OCI-M1 (cell line): ENCODE measurements at regions not wholly inside any gene's neighbourhood (a gene's known extent, or its start where the extent isn't known, plus 50 kb on each side); places are given as distances from the start of the nearest gene placed in this dataset.
"Not testable (repeated sequence)": the region's sequence is repeated elsewhere in the genome, so short reads cannot be mapped to it uniquely, and the experiment has no call there.

Experiments used
- DNase-seq: peaks from one replicate; lab custom pipeline; 2025; lab: John Stamatoyannopoulos, UW

DNA sequence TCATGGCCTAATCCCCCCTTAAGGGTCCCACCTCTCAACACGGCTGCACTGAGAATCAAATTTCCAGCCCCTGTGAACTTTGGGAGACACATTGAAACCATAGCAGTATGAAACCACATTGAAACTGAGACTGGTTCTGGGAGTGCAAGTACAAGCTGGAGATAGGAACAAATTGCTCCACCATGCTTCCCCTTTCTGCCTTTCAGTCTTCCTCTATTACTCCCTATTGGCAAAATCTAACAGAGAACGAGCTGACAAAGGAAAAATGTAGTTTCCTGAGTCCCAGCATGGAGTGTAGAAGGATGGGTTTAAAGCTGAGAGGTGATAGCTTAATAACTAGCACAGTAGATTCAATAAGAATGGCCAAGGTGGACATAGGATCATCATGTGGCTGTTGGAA is 161.7 kb upstream of the RPL34 start:
- DNase-seq = peak; percentile 54

DNA sequence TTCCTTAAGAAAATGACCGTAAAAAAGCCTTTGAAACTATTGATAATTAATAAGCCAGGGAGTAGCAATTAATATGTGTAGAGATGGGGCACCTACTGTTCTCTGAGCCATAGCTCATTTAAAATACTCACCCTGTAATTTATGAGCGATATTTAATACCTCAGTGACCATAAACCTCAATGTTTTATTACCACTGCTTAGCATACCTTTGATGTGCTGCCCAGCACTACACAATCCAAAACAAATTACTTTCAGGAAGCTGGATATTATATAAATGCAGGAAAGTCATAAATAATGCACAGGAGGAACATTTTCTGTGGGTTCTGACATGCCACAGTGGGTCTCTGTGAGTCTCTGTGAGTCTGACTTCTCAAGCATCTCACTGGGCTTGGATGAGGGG is 166.1 kb upstream of the RPL34 start:
- DNase-seq = no peak

DNA sequence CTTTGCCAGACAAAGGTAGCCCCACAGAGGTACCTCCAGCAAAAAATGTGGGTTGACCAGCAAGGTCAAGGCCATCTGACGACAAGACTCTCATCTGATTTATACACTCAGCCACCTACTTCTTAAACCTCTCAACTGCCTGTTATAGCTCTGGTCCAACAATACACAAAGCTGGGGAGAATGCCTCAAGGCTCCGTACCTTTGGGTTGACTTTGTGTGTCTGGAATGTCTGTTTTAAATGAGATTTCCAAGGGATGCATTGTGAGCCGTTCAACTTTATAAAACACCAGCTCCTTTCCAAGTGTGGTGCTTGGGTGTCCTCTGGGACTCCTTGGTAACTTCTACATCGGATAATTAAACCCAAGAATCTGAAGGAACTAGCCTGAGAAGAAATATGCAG is 167.0 kb upstream of the RPL34 start:
- DNase-seq = no peak

DNA sequence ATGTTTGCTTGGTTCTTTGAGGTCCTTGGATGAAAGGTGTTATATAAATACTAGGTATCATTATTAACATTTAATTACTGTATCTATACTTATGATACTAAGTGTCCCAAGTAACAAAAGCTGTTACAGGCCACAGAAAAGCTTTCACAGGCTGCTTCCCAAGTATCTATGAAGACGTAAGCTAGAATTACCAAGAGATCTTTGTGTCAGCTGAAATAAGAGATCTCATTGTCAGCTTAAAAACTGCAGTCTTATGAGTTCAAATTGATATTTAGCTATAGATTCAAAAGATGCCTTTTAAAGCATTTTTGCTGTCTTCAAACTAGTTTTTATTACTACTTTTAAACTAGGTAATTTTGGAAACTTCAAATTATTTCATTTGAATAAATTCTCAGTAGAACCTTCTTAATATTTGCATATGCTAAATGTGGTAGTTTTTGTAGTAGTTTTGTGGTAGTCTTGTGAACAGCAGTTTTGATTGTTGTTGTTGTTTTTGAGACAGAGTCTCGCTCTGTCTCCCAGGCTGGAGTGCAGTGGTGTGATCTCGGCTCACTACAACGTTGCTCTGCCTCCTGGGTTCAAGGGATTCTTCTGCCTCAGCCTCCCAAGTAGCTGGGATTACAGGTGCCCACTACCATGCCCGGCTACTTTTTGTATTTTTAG is 170.0 kb upstream of the RPL34 start:
- no peak for DNase-seq

DNA sequence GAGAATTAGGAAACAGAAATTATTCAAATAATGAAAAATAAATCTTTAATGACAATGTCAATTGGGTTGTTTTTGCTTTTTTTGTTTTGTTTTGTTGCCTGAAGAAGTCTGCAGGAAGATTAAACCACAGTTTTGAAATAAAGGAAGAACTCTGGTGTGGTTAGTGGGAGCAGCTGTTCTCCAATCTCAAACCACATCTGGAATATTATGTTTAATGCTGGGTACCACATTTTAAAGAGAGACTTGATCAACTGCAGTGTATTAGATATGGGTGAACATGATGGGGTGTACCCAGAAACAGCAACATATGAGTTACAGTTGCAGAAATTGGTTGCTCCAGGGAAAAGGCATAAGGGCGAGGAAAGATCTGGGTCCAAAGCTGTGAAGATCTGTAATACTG is 171.2 kb upstream of the RPL34 start:
- DNase-seq = peak; percentile 38

DNA sequence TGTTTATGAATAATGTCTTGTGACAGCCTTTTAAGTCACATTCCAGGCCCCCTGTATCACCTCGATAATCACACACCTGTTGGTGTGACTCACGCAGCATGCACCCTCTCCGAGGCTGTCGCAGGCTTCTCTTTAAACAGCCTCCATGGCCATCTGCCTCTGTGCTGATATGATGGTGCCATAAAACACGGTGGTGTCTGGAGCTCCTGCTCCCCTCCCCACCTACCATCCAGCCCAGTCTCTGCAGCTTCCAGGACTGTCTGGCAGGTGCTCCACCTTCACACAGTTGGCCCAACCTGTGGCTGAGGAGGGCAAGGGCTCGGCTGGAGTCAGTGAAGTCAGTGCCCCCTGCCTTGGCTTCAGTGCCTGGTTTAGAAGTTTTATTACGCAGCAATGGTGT is 173.8 kb upstream of the RPL34 start:
- DNase-seq = no peak

DNA sequence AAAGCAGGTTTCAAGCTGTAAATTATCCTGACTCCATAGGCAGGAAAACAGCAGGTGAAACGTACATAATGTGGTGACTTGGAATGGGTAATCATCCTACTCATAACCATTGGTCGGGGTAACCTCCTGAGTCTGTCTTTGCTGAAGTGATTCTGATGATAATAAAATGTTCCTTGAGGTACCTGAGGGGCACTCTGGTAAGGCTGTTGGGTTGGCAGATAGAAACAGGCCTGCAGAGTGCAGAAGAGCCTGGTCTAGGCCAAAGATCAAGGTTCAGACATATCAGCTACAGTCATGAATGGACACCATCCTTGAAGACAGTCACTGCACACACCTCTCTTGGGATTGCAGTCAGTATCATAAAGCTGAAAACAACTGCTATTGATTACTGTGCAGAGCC is 174.7 kb upstream of the RPL34 start:
- no peak for DNase-seq

DNA sequence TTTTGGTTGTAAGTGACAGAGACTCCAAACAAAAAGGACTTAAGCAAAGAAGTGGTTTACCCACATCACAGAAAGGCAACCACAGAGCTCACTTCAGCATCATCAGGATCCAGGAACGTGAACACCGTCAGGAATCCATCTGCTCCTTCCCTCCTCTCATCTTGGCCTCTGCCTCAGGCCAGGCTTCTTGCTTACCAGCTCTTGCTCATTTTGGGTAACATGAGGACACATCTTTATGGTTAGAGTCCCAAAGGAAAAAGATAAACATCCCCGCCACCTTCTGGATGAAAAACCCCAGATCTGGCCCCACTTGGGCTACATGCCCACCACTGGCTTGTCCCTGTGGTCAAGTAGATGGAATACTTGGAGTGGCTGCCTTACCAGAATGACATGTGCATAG is 176.8 kb upstream of the RPL34 start:
- DNase-seq = no peak

DNA sequence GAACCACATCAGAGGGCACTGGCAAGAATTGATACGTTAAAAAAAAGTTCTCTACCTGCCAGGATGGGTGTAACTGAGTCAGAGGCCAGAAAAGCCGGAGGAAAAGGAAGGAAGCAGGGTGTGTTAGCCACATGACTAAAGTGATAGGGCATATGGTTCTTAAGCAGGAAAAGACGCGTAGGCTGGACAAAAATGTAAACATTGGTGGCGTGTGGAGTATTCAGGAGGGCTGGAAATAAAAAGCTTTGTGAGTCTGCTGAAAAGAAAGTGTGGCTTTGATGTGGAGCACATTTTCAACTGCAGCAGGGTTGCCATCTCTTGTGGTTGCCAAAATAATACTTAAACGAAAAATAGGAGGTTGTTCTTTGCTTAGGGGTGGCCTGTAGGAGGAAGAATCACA is 186.5 kb upstream of the RPL34 start:
- no peak for DNase-seq

DNA sequence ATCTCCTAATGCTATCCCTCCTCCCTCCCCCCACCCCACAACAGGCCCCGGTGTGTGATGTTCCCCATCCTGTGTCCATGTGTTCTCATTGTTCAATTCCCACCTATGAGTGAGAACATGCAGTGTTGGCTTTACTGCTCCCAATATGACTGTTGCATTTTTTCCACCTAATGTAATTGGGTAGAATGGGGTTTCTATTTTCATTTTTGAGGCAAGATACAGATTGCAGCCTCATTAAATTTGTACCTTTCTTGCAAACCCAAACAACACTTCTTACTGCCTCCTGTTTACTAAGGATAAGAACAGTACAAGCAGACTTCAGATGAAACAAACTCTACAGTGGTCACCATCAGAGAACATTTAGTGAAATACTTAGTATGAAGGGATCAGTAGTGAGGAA is 187.0 kb upstream of the RPL34 start:
- DNase-seq = not testable (repeated sequence)

DNA sequence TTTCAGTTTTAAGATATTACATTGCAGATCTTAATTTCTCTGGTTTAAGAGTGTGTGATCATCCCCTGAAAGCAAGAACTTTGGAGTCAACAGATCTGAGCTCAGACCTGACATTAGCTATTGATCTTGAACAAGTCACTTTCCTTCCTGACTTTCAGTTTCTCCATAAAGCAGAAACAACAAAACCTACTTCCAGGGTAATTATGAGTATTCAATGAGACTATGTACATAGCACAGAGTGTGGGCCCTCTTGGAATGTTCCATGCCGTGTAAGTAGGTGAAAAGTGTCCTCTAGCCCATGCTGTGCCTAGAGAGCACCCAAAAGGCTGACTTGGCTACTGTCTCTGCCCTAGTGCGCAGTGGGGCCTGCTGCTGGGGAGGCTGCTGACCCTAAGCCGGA is 188.0 kb upstream of the RPL34 start:
- DNase-seq = no peak

DNA sequence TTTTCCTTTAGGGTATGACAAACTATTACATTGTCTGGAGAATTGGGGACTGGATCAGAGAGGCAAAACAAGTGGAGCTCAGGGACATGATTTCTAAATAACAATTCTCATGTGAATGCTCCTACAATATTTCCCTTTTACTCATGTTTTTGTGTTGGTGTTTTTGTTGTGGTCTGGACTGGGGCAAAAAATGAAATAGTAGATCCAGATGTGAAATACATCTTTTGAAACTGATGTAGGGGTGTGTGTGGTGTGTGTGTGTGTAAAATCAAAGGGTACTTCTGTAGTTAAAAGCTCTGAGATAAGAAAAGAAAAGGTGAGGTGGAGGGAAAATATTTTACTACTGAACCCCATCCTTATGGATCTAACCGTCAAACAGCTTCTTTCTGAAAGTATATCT is 188.4 kb upstream of the RPL34 start:
- no peak for DNase-seq

DNA sequence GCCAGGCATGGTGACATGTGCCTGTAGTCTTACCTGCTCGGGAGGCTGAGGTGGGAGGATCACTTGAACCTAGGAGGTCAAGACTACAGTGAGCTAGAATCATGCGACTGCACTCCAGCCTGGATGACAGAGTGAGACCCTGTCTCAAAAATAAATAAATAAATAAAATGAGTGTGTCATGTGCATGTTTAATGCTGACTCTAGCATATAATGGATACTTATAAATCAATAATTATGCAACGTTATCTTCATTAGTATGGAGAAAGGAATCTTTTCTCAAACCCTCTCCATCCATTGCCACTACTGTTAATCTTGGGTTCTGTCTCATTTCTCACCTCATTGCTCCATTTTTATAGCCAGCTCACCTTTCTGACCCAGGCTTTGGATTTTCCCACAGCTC is 189.5 kb upstream of the RPL34 start:
- DNase-seq = no peak

DNA sequence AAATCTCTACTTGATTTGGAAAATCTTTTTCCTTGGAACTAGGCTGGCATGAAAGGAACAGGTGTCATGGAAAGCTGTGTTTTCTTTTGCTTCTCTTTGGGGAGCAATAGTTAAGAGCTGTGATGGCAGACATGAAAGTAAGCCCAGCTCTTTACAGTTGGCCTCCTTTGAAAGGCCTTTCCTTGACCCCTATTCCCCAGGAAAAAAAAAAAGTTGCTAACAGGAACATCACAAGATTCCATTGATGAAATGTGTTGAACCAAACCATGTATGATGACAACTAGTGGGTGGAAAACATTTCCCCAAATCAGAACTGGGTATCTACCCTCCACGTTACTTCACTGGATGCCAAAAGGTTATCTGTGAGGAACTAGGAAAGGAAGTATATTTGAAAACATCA is 190.7 kb upstream of the RPL34 start:
- DNase-seq = no peak

DNA sequence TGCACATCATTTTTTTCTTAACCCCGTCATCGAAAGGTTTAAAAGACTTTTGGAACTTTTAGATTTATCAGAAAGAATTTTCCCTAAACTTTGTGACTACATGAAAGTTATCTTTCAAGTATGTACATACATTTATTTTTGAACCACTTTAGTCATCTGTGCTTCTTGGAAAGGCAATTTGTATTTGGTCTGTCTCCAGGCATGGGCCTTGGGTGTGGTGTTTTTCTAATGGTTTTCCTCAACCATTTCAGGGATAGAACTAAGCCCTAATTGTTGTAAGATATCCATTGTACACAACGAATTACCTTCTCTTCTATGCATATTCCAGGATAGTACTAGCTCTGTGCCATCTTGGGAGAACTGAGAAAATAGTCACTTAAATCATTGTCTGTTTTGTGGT is 191.5 kb upstream of the RPL34 start:
- no peak for DNase-seq

DNA sequence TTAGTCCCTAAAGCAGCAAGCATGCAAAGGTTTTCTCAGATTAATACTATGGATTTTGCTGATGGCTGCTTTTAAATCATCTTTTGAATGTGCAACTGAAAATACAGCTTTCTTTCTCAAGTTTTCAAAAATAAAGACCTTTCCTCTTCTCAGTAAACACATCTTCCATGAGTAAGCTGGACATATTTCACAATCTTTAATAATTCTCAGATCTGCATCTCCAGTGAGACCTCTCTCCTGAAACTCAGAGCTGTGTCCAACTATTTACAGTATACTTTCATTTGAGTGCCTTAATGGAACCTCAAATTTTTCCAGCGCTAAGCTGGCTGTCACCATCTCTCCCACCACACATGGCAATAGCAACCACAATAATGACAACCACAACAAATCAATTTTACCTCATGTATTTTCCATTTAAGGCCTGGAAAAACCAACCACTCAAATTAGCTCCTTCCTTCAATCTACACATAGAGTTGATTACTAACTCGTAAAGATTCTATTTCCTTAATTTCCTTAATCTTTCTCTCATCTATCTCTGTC is 192.4 kb upstream of the RPL34 start:
- no peak for DNase-seq

DNA sequence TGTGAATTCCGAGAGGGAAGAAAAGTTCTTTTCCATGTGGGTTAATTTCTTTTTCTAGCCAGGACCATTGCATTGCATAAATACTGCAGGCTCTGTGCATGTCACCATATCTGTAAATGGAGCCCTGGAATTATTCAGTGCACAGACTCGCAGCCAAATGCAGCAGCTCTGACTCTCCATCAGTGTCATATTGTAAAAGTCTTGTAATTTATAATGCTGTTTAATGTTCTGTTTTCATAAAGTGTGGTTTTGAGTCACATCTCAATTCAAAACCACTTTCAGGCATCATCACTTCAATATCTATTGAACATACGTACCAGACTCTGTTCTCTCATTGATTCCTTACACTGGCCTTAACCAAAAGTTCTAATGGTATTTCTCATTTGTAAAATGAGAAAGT is 193.9 kb upstream of the RPL34 start:
- DNase-seq = no peak

DNA sequence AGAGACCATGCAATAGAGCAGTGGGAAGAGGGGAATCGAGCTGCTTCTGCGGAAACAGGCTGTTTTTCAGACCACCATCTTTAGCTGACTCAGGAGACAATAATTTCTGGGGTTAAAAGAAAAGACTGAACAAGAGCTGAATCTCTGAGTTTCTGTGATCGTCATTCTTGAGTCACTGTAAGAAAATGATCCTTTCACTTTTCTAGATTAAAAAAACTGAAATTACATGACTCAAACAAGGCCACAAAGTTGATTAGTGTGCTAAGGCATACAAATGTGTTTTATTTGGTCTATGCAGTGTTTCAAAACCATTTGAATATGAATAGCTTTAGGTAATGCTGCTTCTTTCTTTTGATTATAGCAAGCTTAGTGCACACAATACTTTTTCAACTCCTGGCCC is 194.4 kb upstream of the RPL34 start:
- no peak for DNase-seq

DNA sequence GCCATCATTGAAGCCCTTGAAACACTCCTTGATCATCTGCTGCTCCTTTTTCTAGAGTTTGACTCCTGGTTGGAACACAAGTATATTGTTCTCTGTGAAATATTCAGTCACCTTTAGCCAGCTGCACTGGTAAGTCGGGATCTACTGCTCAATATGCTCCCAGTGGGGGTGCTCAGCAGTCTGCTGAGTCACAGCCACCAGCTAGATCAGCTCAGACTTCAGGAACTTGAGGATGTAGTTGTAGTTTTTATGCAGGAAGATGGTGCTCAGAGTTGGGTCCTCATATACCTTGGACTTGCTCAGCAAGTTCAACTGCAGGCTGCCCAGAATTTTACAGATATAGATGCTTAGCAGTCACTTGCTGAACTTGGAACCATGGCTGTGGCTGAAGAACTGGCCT is 202.5 kb upstream of the RPL34 start:
- DNase-seq = no peak

DNA sequence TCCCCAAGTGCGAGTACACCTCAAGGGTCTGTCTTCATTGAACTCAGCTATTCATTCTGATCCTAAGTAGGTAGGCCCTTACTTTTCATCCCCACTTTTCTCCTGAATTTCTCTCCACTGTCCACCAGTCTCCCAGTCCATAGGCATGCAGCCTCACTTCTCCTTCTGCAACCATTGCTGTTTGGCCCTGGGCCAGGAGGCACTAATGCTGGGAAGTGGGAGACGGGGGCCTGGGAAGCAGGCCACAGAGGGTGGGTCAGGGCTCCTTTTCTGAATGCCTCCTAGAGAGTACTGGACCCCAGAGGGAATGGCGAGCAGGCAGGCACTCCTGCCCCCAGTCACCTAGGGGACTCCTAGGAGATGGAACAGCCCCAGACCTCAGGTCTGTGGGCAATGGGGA is 203.5 kb upstream of the RPL34 start:
- DNase-seq = no peak

DNA sequence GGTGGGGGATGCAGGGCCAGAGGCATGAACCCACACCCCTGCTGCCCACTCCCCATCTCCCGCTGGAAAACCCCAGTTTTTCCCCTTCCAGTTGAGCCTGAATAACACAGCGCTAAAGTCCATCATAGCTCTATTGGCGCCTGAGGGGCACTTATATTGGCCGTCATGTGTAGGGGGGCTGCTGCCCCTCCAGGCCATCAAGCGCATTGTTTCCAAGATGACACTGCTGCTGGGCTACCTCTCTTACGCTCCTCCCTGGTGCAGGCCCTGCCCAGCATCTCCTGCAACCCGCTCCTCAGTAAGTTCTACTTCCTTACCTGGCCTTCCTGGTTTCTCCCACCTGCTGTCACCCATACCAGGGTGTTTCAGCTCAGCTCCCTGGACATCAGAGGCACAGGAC is 205.0 kb upstream of the RPL34 start:
- DNase-seq = no peak

DNA sequence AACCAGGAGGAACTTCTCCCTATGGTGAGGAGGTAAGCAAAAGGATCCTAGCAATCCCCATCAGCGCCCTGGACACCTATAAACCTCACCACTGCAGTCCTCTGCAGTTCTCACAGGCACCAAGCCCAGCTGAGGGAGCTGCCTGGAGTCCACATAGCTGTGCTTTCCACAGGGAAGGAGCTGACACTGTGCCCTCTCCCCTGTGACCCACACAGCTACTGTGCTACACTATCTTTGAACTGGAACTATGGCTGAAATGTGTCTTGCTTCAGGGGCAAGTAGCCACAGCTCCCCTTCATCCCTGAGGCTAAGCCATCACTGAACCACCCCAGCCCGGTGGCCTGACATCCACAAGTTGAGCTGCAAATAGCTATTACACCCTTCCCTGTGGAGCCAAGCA is 208.5 kb upstream of the RPL34 start:
- DNase-seq = no peak

DNA sequence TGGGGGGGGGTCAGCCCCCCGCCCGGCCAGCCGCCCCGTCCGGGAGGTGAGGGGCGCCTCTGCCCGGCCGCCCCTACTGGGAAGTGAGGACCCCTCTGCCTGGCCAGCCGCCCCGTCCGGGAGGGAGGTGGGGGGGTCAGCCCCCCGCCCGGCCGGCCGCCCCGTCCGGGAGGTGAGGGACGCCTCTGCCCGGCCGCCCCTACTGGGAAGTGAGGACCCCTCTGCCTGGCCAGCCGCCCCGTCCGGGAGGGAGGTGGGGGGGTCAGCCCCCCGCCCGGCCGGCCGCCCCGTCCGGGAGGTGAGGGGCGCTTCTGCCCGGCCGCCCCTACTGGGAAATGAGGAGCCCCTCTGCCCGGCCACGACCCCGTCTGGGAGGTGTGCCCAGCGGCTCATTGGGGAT is 210.7 kb upstream of the RPL34 start:
- DNase-seq = not testable (repeated sequence)

DNA sequence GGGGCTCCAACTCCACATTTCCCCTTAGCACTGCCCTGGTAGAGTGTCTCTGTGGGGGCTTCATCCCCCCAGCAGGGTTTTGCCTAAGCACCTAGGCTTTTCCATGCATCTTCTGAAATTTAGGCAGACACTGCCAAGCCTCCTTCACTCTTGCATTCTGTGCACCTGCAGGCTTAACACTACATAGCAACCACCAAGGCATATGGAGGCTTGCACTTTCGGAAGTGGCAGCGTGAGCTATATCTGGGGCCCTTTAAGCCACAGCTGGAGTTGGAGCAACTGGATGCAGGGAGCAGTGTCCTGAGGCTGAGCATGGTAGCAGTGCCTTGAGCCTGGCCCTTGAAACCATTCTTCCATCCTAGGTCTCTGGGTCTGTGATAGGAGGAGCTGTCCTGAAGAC is 214.8 kb upstream of the RPL34 start:
- no peak for DNase-seq

DNA sequence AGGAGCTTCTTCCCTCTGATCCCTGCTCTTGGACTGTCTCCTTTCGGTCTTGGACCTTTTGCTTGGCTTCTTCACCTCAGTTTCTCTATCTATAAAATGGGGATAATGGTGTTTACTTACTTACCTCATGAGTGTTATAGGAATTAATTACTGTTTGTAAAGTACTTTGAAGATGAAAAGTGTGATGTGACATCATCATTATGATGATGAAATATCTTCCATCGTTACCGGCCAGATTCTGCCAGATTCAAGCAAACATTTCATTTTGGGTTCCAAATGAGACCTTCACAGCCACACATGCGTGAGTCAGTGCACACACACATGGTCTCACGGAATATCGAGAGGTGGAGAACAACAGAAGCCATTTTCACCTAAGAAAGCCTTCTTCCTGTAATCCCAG is 220.1 kb upstream of the RPL34 start:
- DNase-seq = no peak
